ENCODE measurements at regions not wholly inside any gene's neighbourhood (a gene's known extent, or its start where the extent isn't known, plus 50 kb on each side); places are given as distances from the start of the nearest gene placed in this dataset.

- DNase-seq (ENCODE audit: insufficient read length, low spot score) (no peak), FAIRE-seq (no peak)
- TF ChIP-seq POLR2AphosphoS5 (IDR thresholded peaks at IDR 0.05; ENCODE audit: low read depth, low read length): no peak
- no peak for TF ChIP-seq PAX5 (IDR thresholded peaks at IDR 0.05; ENCODE audit: insufficient read depth, low read length, severe bottlenecking)
- no peak for TF ChIP-seq SPI1 (IDR thresholded peaks at IDR 0.05; ENCODE audit: low read depth, low read length)
Measured at GRCh38 chr10:21159669-21160068, 262.6 kb upstream of the NEBL start.

DNA sequence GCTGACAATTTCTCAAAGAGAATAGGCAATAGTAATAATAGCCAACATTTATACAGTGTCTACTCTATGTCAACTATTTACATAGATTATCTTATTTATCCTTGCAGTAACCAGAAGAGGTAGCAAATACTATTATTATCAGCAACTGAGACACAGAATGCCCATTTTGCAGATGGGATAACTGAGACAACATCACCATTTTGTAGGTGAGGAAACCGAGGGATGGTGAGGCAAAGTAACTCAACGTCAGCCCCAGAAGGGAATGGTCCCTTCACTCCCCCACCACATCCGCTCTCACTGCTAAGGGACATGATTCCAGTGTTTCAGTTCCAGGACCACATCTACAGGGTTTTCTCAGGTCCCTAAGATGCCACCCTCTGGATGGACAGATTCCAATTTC lies 261.2 kb upstream of the NEBL start:
- DNase-seq (ENCODE audit: insufficient read length, low spot score) (no peak), FAIRE-seq (no peak)
- TF ChIP-seq TAF1 (IDR thresholded peaks at IDR 0.05; ENCODE audit: low read depth, low read length): no peak
- no peak for TF ChIP-seq POU2F2 (IDR thresholded peaks at IDR 0.05; ENCODE audit: low read depth, low read length)
- no peak for TF ChIP-seq POLR2A (IDR thresholded peaks at IDR 0.05; ENCODE audit: low read depth, low read length)
- TF ChIP-seq PAX5 (IDR thresholded peaks at IDR 0.05; ENCODE audit: insufficient read depth, low read length, severe bottlenecking): no peak
- no peak for TF ChIP-seq SPI1 (IDR thresholded peaks at IDR 0.05; ENCODE audit: low read depth, low read length)
- no peak for TF ChIP-seq POLR2AphosphoS5 (IDR thresholded peaks at IDR 0.05; ENCODE audit: low read depth, low read length)

DNA sequence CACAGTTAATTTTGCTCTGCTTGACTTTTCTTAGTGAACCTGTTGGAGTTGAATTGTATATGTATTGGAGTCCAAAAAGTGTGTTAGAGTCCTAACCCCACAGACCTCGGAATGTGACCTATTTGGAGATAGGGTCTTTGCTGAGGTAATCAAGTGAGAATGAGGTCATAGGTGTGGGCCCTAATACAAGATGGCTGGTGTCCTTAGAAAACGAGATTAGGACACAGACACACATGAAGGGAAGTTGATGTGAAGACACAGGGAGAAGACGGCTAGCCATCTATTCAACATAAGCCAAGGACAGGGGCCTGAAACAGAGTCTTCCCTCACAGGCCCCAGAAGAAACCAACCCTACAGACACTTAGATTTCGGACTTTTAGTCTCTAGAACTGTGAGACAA lies 260.6 kb upstream of the NEBL start:
- TF ChIP-seq POLR2A (IDR thresholded peaks at IDR 0.05; ENCODE audit: low read depth, low read length) (no peak), SPI1 (IDR thresholded peaks at IDR 0.05; ENCODE audit: low read depth, low read length) (no peak), PAX5 (IDR thresholded peaks at IDR 0.05; ENCODE audit: insufficient read depth, low read length, severe bottlenecking) (no peak), POU2F2 (IDR thresholded peaks at IDR 0.05; ENCODE audit: low read depth, low read length) (no peak), POLR2AphosphoS5 (IDR thresholded peaks at IDR 0.05; ENCODE audit: low read depth, low read length) (no peak), TAF1 (IDR thresholded peaks at IDR 0.05; ENCODE audit: low read depth, low read length) (no peak)
- DNase-seq (ENCODE audit: insufficient read length, low spot score) (no peak), FAIRE-seq (no peak)

DNA sequence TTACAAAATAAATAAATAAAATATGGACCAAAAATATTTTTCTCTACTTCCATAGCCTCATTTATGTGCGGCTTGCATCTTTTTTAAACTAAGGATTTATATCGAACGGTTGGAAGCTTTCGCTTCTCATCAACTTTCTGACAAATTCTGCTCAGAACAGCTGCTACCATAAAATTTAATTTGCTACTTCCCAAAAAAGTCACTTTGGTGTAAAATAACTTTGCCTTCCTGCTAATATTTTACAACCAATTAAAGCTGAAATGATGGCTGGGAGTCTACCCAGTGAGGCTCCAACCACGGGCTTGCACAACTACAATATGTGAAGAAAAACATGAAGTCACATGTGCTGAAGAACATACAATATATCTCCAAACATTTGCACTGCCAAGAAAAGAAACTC lies 253.1 kb upstream of the NEBL start:
- no peak for TF ChIP-seq POU2F2 (IDR thresholded peaks at IDR 0.05; ENCODE audit: low read depth, low read length)
- TF ChIP-seq POLR2AphosphoS5 (IDR thresholded peaks at IDR 0.05; ENCODE audit: low read depth, low read length): no peak
- TF ChIP-seq PAX5 (IDR thresholded peaks at IDR 0.05; ENCODE audit: insufficient read depth, low read length, severe bottlenecking): no peak
- TF ChIP-seq SPI1 (IDR thresholded peaks at IDR 0.05; ENCODE audit: low read depth, low read length): no peak
- TF ChIP-seq POLR2A (IDR thresholded peaks at IDR 0.05; ENCODE audit: low read depth, low read length): no peak
- no peak for TF ChIP-seq TAF1 (IDR thresholded peaks at IDR 0.05; ENCODE audit: low read depth, low read length)
- DNase-seq (ENCODE audit: insufficient read length, low spot score) (no peak), FAIRE-seq (no peak)

DNA sequence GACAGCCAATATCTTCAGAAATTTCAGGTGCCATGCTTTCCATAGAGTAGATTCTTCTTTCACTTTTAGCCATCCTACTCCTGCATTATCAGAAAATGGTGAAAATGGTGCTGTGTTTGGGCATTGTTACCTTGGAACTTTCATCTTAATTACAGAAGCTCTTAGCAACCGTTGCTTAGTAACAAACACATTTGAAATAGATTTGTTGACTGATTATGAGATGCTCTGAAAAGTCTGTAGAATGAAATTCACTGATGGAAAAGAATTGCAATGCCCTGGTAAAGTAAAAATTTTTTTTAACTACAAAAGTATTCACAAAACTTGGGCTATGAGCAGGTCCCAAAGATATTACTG lies 249.3 kb upstream of the NEBL start:
- no peak for TF ChIP-seq TAF1 (IDR thresholded peaks at IDR 0.05; ENCODE audit: low read depth, low read length)
- no peak for TF ChIP-seq POLR2AphosphoS5 (IDR thresholded peaks at IDR 0.05; ENCODE audit: low read depth, low read length)
- TF ChIP-seq POU2F2 (IDR thresholded peaks at IDR 0.05; ENCODE audit: low read depth, low read length): no peak
- TF ChIP-seq SPI1 (IDR thresholded peaks at IDR 0.05; ENCODE audit: low read depth, low read length): no peak
- no peak for TF ChIP-seq POLR2A (IDR thresholded peaks at IDR 0.05; ENCODE audit: low read depth, low read length)
- no peak for TF ChIP-seq PAX5 (IDR thresholded peaks at IDR 0.05; ENCODE audit: insufficient read depth, low read length, severe bottlenecking)
- FAIRE-seq (no peak), DNase-seq (ENCODE audit: insufficient read length, low spot score) (no peak)

- DNase-seq (ENCODE audit: insufficient read length, low spot score) (no peak), FAIRE-seq (no peak)
- TF ChIP-seq PAX5 (IDR thresholded peaks at IDR 0.05; ENCODE audit: insufficient read depth, low read length, severe bottlenecking): no peak
- no peak for TF ChIP-seq POU2F2 (IDR thresholded peaks at IDR 0.05; ENCODE audit: low read depth, low read length)
- TF ChIP-seq POLR2AphosphoS5 (IDR thresholded peaks at IDR 0.05; ENCODE audit: low read depth, low read length): no peak
Measured at GRCh38 chr10:21145751-21146435, 248.8 kb upstream of the NEBL start.

DNA sequence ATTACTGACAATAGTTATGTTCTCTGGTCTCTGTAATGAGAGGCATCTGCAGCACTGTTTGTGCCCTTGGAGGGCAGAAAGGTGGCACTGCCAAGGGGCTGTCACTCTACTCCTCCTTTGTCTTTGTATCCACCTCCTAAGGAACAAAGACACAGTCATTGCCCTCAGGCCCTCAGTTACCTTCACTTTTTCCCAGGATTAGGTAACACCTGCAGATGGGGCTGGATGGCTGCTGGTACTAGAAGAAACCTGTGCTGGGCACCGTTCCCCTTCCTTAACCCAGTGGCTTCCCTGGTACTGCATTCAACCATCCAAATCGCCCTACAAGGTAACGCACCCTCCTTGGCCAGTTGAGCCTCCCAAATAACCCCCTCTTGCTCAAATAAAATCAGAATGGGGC lies 246.9 kb upstream of the NEBL start:
- FAIRE-seq: no peak
- no peak for DNase-seq (ENCODE audit: insufficient read length, low spot score)
- TF ChIP-seq POLR2AphosphoS5 (IDR thresholded peaks at IDR 0.05; ENCODE audit: low read depth, low read length) (no peak), SPI1 (IDR thresholded peaks at IDR 0.05; ENCODE audit: low read depth, low read length) (no peak), PAX5 (IDR thresholded peaks at IDR 0.05; ENCODE audit: insufficient read depth, low read length, severe bottlenecking) (no peak), TAF1 (IDR thresholded peaks at IDR 0.05; ENCODE audit: low read depth, low read length) (no peak), POLR2A (IDR thresholded peaks at IDR 0.05; ENCODE audit: low read depth, low read length) (no peak), POU2F2 (IDR thresholded peaks at IDR 0.05; ENCODE audit: low read depth, low read length) (no peak)

GRCh38 chr10:21141946-21142492 lies 244.9 kb upstream of the NEBL start:
- no peak for TF ChIP-seq PAX5 (IDR thresholded peaks at IDR 0.05; ENCODE audit: insufficient read depth, low read length, severe bottlenecking)
- no peak for TF ChIP-seq TAF1 (IDR thresholded peaks at IDR 0.05; ENCODE audit: low read depth, low read length)
- no peak for TF ChIP-seq POLR2AphosphoS5 (IDR thresholded peaks at IDR 0.05; ENCODE audit: low read depth, low read length)
- no peak for TF ChIP-seq POLR2A (IDR thresholded peaks at IDR 0.05; ENCODE audit: low read depth, low read length)
- TF ChIP-seq POU2F2 (IDR thresholded peaks at IDR 0.05; ENCODE audit: low read depth, low read length): no peak
- no peak for TF ChIP-seq SPI1 (IDR thresholded peaks at IDR 0.05; ENCODE audit: low read depth, low read length)
- no peak for FAIRE-seq
- DNase-seq (ENCODE audit: insufficient read length, low spot score): no peak

DNA sequence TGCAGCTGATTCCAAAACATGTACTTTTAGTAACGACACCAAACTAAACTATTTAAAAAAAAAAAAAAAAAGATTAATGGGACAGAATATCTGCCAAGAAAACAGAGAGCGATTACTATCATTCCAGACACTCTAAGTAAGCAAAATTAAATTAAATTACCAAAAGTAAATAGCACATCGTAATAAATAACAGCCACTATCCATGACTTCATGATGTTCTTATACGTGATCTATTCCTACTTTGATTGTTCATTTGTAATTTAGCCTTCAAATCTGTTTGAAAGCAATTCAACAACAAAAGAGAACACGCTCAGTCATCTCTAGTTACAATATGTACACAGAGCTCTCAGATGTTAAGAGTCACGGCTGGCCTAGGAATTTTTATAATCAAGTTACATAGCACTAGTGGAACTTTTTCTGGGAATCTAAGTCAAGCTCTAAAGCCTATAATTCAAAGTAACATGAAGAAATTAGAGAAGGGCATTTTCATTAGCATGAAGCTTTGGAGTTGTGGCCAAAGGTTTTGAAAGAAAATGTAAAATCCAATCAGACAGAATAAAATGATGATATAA lies 241.7 kb upstream of the NEBL start:
- no peak for FAIRE-seq
- no peak for DNase-seq (ENCODE audit: insufficient read length, low spot score)

More for the DNA sequence above, 241.7 kb upstream of the NEBL start:
- TF ChIP-seq SPI1 (IDR thresholded peaks at IDR 0.05; ENCODE audit: low read depth, low read length): no peak

Measured in GM12891 (cell line).